HepG2 (cell line): ENCODE measurements at regions not wholly inside any gene's neighbourhood (a gene's known extent, or its start where the extent isn't known, plus 50 kb on each side); places are given as distances from the start of the nearest gene placed in this dataset.

ENCODE experiments used
- JUN ChIP-seq: sonication (generic); formaldehyde crosslinking; IDR thresholded peaks from 2 replicates; pipeline ENCODE4 v1.4.0; 2020; ENCODE audit warnings: mild to moderate bottlenecking, missing genetic modification reagents
- POLR2A ChIP-seq, 2 experiments: IDR thresholded peaks; 2 replicates each; pipeline ENCODE4 v1.6.1; 2011; ENCODE audit warnings: low read depth in 2 of 2, low read length in 2 of 2, mild to moderate bottlenecking in 1 of 2, moderate library complexity in 1 of 2; ENCODE audit not compliant: insufficient read depth in 1 of 2
- TCF12 ChIP-seq, 2 experiments: fragments of 450-650 bp in 1 of 2; sonication (generic) in 1 of 2; formaldehyde crosslinking in 1 of 2; IDR thresholded peaks; 2 replicates each; pipeline versions ENCODE4 v1.6.1 to v1.8.0; 2017 to 2022; ENCODE audit warnings: antibody characterized with exemption in 1 of 2, mild to moderate bottlenecking in 1 of 2, missing genetic modification reagents in 1 of 2, moderate library complexity in 1 of 2
- U2AF1 ChIP-seq: fragments of 200-400 bp; formaldehyde crosslinking; optimal IDR thresholded peaks from 2 replicates; pipeline ENCODE3; 2017; ENCODE audit warnings: mild to moderate bottlenecking, low read depth, low read length
- TF ChIP-seq, protein P1 (sequence below): sonication (generic); formaldehyde crosslinking; IDR thresholded peaks from 2 replicates; pipeline ENCODE4 v1.4.0; 2020; ENCODE audit warnings: missing genetic modification reagents, low read depth, mild to moderate bottlenecking, borderline replicate concordance
- TF ChIP-seq, protein P2 (sequence below): sonication (generic); formaldehyde crosslinking; IDR thresholded peaks from 2 replicates; pipeline ENCODE4 v1.4.0; 2020; ENCODE audit warnings: missing genetic modification reagents
- TF ChIP-seq, protein P3 (sequence below): IDR thresholded peaks from 2 replicates; pipeline ENCODE4 v1.6.1; 2016; ENCODE audit warnings: low read depth
- TF ChIP-seq, protein P4 (sequence below): sonication (generic); formaldehyde crosslinking; IDR thresholded peaks from 2 replicates; pipeline ENCODE4 v1.4.0; 2020; ENCODE audit warnings: missing genetic modification reagents
- TF ChIP-seq, protein P5 (sequence below): sonication (generic); formaldehyde crosslinking; IDR thresholded peaks from 2 replicates; pipeline ENCODE4 v1.5.0; 2020; ENCODE audit warnings: mild to moderate bottlenecking, missing genetic modification reagents, moderate library complexity
- TF ChIP-seq, protein P6 (sequence below): sonication (generic); formaldehyde crosslinking; conservative IDR thresholded peaks from 2 replicates; pipeline ENCODE4 v1.4.0; 2020; ENCODE audit warnings: missing genetic modification reagents
- TF ChIP-seq, protein P7 (sequence below): sonication (generic); formaldehyde crosslinking; IDR thresholded peaks from 2 replicates; pipeline ENCODE4 v1.4.0; 2020; ENCODE audit warnings: missing genetic modification reagents, borderline replicate concordance

DNA sequence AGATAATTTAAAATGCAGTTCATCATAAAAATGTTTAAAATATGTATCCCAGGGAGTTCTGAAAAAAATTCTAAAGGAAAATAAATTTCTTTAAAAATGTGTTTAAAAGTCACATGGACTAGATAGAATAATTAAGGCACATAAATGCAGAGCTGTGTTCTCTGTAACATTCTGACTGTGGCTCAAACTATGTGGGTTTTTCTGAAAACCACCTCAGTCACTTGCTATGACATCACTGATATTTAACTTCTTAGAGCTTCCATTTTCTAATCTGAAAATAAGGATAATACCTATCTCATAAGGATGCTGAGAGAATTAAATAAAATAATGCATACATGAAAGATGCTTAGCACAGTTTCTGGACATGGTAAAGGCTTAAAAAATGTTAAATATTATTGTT is 107.3 kb downstream of the SLC41A2 start:
- TF ChIP-seq, protein P1, sequence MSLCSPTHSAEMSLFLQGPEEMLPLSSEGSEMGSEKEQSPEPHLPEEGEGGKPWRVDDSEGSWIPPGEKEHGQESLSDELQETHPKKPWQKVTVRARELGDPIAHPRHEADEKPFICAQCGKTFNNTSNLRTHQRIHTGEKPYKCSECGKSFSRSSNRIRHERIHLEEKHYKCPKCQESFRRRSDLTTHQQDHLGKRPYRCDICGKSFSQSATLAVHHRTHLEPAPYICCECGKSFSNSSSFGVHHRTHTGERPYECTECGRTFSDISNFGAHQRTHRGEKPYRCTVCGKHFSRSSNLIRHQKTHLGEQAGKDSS = no peak
- TF ChIP-seq, protein P2, sequence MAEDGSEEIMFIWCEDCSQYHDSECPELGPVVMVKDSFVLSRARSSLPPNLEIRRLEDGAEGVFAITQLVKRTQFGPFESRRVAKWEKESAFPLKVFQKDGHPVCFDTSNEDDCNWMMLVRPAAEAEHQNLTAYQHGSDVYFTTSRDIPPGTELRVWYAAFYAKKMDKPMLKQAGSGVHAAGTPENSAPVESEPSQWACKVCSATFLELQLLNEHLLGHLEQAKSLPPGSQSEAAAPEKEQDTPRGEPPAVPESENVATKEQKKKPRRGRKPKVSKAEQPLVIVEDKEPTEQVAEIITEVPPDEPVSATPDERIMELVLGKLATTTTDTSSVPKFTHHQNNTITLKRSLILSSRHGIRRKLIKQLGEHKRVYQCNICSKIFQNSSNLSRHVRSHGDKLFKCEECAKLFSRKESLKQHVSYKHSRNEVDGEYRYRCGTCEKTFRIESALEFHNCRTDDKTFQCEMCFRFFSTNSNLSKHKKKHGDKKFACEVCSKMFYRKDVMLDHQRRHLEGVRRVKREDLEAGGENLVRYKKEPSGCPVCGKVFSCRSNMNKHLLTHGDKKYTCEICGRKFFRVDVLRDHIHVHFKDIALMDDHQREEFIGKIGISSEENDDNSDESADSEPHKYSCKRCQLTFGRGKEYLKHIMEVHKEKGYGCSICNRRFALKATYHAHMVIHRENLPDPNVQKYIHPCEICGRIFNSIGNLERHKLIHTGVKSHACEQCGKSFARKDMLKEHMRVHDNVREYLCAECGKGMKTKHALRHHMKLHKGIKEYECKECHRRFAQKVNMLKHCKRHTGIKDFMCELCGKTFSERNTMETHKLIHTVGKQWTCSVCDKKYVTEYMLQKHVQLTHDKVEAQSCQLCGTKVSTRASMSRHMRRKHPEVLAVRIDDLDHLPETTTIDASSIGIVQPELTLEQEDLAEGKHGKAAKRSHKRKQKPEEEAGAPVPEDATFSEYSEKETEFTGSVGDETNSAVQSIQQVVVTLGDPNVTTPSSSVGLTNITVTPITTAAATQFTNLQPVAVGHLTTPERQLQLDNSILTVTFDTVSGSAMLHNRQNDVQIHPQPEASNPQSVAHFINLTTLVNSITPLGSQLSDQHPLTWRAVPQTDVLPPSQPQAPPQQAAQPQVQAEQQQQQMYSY = no peak
- TF ChIP-seq JUN (CRISPR knock-in tag) = no peak
- TF ChIP-seq, protein P3, sequence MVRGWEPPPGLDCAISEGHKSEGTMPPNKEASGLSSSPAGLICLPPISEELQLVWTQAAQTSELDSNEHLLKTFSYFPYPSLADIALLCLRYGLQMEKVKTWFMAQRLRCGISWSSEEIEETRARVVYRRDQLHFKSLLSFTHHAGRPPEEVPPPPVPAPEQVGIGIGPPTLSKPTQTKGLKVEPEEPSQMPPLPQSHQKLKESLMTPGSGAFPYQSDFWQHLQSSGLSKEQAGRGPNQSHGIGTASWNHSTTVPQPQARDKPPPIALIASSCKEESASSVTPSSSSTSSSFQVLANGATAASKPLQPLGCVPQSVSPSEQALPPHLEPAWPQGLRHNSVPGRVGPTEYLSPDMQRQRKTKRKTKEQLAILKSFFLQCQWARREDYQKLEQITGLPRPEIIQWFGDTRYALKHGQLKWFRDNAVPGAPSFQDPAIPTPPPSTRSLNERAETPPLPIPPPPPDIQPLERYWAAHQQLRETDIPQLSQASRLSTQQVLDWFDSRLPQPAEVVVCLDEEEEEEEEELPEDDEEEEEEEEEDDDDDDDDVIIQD (CRISPR knock-in tag) = no peak
- TF ChIP-seq, protein P4, sequence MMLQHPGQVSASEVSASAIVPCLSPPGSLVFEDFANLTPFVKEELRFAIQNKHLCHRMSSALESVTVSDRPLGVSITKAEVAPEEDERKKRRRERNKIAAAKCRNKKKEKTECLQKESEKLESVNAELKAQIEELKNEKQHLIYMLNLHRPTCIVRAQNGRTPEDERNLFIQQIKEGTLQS = no peak
- no peak for TF ChIP-seq TCF12 (IDR thresholded peaks at IDR 0.05)
- TF ChIP-seq TCF12 (CRISPR knock-in tag; IDR thresholded peaks at IDR 0.05) = no peak
- TF ChIP-seq U2AF1 = no peak
- TF ChIP-seq, protein P5, sequence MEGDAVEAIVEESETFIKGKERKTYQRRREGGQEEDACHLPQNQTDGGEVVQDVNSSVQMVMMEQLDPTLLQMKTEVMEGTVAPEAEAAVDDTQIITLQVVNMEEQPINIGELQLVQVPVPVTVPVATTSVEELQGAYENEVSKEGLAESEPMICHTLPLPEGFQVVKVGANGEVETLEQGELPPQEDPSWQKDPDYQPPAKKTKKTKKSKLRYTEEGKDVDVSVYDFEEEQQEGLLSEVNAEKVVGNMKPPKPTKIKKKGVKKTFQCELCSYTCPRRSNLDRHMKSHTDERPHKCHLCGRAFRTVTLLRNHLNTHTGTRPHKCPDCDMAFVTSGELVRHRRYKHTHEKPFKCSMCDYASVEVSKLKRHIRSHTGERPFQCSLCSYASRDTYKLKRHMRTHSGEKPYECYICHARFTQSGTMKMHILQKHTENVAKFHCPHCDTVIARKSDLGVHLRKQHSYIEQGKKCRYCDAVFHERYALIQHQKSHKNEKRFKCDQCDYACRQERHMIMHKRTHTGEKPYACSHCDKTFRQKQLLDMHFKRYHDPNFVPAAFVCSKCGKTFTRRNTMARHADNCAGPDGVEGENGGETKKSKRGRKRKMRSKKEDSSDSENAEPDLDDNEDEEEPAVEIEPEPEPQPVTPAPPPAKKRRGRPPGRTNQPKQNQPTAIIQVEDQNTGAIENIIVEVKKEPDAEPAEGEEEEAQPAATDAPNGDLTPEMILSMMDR (CRISPR knock-in tag) = no peak
- no peak for TF ChIP-seq POLR2A (IDR thresholded peaks at IDR 0.05; ENCODE audit: insufficient read depth in 1 of 2, low read depth in 2 of 2, low read length in 2 of 2)
- TF ChIP-seq, protein P6, sequence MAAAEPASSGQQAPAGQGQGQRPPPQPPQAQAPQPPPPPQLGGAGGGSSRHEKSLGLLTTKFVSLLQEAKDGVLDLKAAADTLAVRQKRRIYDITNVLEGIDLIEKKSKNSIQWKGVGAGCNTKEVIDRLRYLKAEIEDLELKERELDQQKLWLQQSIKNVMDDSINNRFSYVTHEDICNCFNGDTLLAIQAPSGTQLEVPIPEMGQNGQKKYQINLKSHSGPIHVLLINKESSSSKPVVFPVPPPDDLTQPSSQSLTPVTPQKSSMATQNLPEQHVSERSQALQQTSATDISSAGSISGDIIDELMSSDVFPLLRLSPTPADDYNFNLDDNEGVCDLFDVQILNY = no peak
- TF ChIP-seq, protein P7, sequence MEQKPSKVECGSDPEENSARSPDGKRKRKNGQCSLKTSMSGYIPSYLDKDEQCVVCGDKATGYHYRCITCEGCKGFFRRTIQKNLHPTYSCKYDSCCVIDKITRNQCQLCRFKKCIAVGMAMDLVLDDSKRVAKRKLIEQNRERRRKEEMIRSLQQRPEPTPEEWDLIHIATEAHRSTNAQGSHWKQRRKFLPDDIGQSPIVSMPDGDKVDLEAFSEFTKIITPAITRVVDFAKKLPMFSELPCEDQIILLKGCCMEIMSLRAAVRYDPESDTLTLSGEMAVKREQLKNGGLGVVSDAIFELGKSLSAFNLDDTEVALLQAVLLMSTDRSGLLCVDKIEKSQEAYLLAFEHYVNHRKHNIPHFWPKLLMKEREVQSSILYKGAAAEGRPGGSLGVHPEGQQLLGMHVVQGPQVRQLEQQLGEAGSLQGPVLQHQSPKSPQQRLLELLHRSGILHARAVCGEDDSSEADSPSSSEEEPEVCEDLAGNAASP (CRISPR knock-in tag) = no peak
